ENCODE measurements at regions not wholly inside any gene's neighbourhood (a gene's known extent, or its start where the extent isn't known, plus 50 kb on each side); places are given as distances from the start of the nearest gene placed in this dataset.

GRCh38 chr5:91910247-91910646, 527.1 kb upstream of the ARRDC3 start:
- DNase-seq (ENCODE audit: low spot score): no peak

GRCh38 chr5:91906494-91906893, 523.4 kb upstream of the ARRDC3 start:
- DNase-seq (ENCODE audit: low spot score): no peak

GRCh38 chr5:91906027-91906426, 522.9 kb upstream of the ARRDC3 start:
- no peak for DNase-seq (ENCODE audit: low spot score)

DNA sequence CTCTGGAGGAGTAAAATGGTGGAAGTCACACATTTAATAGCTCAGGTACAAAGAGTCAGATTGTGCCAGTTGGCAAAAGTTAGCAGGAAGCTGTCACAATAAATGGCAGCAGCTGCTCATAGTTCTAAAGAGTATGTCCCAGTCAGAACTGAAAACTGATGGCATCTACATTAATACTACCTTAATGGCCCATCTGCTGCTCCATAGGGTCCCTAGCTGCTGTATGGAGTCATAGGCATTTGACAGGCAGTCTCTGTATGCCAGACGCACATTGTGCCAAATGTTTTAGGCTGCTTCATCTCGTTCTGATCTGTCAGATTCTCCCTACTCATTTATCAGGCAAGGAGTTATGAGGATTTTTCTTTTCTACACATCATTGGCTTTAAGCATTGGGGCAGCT, 515.8 kb upstream of the ARRDC3 start:
- DNase-seq (ENCODE audit: low spot score): no peak

- DNase-seq (ENCODE audit: low spot score): no peak
Measured at GRCh38 chr5:91898019-91898418, 514.9 kb upstream of the ARRDC3 start.

DNA sequence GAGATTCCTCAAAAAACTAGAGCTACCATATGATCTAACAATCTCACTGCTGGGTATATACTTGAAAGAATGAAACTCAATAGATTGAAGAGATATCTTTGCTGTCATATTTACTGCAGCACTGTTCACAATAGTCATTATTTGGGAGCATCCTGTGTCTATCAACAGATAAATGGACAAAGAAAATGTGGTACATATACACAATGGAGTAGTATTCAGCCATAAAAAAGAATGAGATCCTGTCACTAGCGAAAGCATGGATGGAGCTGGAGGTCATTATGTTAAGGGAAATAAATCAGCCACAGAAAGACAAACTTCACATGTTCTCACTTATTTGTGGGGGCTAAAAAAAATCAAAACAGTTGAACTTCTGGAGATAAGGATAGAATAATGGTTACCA, 505.7 kb upstream of the ARRDC3 start:
- no peak for DNase-seq (ENCODE audit: low spot score)

DNA sequence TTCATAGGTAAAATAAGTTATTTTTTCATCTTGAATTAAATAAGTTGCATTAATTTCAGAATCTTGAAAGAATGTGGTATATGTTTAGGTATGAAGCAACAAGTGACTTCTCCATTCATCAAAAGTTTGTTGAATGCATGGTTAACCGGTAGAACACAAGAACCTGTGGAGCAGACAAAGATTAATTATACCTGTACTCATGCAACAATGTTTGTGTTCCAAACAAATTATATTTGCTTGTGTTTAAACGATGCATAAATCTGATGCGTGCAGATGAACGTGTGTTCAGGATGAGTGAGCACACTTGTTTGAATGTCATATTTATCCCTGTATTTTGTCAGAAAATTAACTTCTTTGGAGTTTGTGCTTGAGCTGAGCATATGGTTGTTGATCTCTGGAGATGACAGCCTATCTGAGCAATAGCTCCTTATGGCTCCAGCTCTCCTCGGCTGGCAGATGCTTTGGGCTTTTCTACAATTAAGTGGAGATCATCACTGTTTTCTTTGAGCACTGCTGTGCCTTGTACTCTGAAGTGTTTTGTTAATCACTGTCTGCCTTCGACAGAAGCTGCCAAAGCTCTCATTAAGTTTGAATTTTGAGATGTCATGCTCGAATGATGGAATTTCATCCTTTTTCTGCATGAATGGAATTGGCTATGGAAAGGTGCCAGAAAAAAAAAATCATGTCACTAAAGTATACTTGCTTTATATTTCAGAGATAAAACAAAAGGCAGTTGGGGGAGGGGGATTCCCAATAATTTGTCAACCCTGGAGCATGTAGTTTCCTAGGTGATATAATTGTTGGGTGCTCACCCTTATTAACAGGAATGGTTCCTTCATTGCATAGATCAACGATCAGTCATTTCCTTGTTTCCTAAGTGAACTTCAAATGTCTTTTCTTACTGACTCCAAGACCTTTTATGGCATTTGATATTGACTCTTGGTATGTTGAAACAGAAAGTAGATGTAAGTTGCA, 502.5 kb upstream of the ARRDC3 start:
- DNase-seq (ENCODE audit: low spot score): no peak

GRCh38 chr5:91884036-91884435, 500.9 kb upstream of the ARRDC3 start:
- DNase-seq (ENCODE audit: low spot score): no peak

DNA sequence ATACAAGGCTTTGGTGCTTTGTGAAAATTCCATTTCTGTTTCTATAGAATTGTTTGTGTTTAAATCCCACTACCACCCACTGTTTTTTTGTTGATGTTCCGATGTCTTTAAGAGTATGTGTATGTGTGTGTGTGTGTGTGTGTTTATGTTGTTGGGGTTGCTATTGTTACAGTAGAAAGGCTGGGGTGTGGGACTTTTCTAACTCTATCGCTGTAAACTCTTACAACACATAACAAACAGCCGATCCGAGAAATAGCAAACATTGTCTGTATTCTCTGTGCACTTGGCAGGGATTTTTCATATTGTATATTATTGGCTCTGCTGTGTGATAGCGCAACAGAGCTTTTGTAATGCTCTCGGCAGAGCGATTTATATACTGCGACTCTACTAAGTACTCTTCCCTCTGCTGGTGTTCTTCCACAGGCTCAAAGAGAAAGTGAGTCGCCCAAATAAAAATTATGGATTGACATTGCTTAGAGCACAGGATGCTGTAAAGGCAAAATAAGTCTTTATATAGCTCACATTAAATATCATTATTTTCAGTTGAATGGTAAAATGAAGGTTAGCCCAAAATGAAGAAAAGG, 492.2 kb upstream of the ARRDC3 start:
- DNase-seq (ENCODE audit: low spot score): no peak

DNA sequence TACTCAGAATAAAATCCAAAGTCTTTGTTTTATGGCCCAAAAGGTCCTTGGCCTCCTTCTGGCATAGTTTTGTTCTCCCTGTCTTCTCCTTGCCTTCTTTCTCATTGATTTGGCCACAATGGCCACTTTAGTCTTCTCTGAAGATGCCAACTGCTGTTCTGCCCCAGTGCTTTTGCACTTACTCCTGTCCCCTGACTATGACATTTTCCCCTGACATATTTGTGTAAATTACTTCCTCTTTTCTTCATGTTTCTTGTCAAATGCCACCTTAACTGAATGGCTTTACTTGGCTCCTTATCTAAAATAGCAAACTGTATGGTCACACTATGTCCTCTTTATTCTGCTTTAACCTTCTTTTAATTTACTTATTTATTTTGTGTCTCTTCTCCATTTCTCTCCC, 484.7 kb upstream of the ARRDC3 start:
- DNase-seq (ENCODE audit: low spot score): no peak

- DNase-seq (ENCODE audit: low spot score): no peak
Measured at GRCh38 chr5:91865915-91866314, 482.8 kb upstream of the ARRDC3 start.

DNA sequence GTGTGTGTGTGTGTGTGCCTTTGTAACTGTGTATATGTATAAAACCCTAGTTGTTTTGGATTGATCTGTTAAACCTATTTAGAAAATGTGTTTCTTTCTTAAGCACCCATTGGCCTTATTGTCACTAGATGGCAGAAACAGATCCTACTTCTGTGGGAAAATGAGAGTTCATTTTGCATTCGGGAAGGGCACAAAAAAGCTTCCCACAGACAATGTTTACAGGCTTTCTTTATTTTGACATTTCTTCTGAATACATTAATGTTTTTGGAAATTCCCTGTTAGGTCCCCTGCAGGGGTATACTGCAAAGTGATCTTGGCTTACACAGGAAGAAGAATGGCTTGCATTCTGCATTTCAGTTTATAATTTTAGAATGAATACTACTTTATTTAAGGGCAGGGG, 481.8 kb upstream of the ARRDC3 start:
- DNase-seq (ENCODE audit: low spot score): no peak

DNA sequence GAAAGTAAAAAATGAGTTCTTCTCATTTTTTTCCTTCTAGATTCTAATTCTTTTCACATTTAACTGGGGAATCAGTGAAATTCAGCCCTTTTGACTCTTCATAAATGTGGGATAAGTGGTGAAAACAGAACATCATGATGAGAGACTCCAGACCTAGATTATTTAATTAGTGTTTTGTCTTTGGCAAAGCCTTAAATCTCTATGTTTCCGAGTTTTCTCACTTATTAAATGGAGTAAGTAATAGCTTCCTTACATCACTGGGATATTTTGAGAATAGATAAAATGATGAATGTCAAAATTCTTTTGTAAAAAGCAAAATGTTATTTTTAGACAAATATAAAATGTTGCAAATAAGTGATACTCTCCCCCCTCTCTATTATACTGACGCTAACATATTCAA, 468.6 kb upstream of the ARRDC3 start:
- no peak for DNase-seq (ENCODE audit: low spot score)

- no peak for DNase-seq (ENCODE audit: low spot score)
Measured at GRCh38 chr5:91850031-91850430, 466.9 kb upstream of the ARRDC3 start.

GRCh38 chr5:91849069-91849468, 466.0 kb upstream of the ARRDC3 start:
- no peak for DNase-seq (ENCODE audit: low spot score)

DNA sequence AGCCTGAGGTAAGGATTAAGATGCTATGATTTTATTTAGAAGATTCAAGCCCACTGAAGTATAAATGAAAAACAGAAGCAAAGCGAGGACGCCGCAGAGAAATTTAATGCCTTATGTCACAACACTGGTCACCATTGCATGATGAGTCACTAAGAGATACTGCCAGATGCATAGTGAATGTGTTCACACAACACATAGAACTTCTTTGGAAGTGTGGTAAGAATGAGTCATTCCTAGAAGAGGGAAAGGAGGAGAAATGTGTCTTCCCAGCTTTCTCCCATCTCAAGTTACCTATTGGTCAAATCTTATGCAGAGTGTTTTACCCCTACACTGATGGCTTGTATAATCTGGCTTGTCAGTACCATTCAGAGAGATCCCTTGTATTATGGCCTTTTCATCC, 465.3 kb upstream of the ARRDC3 start:
- no peak for DNase-seq (ENCODE audit: low spot score)

DNA sequence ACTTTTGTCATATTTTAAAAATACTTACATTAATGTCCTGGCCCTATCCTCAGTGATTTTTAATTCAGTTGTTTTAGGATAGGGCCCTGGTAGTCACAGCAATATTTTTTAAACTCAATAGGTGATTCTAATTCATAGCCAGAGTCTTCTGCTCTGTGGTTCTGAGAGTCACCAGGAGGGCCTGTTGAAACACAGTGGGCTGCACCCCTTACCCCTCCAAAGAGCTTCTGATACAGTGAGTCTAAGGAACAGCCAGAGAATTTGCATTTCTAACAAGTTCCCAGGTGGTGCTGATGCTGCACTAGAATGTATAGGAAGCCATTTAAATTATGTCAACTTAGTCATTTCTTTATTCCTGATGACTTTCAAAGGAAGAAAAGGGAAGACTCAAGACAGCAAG, 458.3 kb upstream of the ARRDC3 start:
- DNase-seq (ENCODE audit: low spot score): no peak

- no peak for DNase-seq (ENCODE audit: low spot score)
Measured at GRCh38 chr5:91840412-91840811, 457.3 kb upstream of the ARRDC3 start.

DNA sequence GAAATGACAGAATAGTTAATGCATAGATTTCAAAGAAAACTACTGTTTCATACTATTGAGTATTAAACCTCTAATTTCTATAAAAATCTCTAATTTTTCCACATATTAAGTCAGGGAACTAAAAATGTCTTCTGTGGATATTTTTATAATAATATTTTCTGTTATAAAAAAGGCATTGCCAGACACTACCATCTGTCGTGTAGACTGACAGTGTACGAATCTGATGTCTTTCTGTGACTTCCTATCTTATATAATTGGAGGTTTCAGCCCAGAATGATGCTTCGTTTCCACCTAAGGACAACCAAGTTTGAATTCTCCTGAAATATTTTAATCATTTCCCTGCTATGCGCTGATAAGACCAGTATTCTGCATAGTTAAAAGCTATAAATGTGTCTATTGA, 456.6 kb upstream of the ARRDC3 start:
- no peak for DNase-seq (ENCODE audit: low spot score)

DNA sequence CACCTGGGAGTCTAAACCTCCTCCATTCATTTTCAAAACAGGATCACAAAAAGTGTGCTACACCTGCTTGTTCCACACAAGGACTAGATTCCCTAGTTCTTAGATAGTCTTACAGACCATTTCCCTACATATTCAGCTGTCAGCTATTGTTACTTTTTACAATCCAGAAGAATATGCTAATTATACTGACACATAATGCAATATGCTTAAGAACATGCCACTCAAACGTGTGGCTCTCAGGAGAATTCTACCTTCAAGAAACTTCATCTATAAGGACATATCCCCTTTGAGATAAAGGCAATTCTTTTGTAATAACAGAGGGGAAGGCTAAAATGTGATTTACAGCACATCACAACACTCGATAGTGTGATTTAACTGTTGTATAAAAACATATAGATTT, 456.1 kb upstream of the ARRDC3 start:
- no peak for DNase-seq (ENCODE audit: low spot score)

DNA sequence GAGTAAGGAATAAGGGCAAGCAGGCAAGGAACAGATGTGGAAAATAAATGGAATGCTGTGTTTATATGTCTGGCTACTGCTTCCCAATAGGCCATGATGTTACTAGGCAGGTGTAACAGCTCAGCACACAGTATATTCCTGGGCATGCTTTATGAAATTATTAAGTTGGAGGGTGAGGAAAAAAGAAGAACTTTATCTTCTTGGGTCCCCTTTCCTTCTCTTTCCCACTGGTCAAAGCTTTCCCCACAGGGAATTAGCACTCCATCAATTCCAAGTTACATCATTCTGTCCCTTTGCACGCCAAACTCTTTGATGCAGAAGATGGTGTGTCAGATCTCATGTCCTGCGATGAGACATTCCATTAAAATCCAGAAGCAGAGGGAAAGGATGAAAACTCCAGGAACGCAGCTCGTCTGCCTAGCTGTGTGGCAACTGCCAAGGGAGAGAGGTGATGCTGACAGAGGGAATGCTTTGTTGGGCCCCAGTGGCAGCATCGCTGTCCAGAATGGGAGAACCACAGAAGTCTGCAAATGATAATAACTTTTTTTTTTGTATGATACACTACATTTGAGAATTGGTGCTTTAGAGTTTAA, 447.3 kb upstream of the ARRDC3 start:
- DNase-seq (ENCODE audit: low spot score): no peak

DNA sequence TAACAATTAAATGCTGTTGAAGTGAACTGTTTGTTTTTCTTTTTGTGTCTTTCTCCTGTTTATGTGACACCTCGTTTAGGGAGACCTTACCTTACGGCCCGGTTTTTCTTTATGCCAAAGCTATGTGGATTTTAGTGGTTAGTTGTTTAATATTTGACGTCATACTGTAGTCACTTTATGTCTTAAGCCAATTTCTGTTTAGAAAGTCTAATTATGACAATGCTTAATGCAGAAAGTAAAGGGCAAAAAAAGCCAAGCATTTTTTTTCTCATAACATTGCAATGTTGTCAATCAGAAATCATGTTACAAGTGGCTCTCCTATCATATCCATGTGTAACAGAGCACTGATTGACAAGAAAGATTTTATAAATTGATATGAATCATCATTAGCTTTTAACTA, 442.5 kb upstream of the ARRDC3 start:
- no peak for DNase-seq (ENCODE audit: low spot score)

DNA sequence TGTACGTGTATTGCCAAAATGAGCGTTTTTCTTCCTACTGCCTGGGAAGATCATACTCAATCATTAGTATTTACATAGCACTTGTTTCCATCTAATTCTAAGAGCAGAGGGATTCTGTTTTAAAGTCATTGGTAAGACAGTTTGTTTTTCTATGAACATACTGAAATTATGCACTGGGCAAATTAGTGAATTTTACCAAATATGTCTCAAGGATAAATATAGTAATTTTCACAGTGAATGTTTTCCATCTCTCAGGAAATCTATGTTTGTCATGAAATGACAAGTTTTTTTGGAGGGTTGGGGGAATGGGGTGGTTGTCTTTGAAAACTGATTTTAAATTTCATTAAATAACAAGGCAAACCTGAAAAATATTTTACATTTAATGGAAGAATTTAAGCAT, 441.3 kb upstream of the ARRDC3 start:
- DNase-seq (ENCODE audit: low spot score): no peak
